Ammon's horn (tissue), 1 donor: ENCODE measurements at regions not wholly inside any gene's neighbourhood (a gene's known extent, or its start where the extent isn't known, plus 50 kb on each side); places are given as distances from the start of the nearest gene placed in this dataset.

ENCODE experiments used
- DNase-seq: peaks from one replicate; pipeline ENCODE4 v3.0.0-alpha.2; 2016; ENCODE audit warnings: low spot score

DNA sequence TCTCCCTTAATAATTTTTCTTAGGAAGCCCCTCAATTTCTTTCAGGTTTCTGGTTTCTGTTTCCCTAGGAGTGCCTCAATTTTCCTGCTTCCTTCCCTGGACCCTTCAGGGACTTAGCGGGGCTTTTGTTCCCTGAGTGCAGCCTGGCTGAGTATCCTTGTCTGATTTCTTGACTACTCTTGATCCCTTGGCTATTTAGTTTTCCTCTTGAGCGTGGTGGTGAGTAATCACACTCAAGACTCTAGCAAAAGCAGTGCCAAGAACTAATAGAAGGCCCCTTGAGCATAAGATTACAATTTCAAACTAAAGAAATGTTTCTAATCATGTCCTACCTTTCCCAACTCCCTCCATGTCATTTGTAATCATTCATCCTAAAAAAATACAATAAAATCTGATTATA, 94.3 kb upstream of the C3orf80 start:
- DNase-seq, result no peak

DNA sequence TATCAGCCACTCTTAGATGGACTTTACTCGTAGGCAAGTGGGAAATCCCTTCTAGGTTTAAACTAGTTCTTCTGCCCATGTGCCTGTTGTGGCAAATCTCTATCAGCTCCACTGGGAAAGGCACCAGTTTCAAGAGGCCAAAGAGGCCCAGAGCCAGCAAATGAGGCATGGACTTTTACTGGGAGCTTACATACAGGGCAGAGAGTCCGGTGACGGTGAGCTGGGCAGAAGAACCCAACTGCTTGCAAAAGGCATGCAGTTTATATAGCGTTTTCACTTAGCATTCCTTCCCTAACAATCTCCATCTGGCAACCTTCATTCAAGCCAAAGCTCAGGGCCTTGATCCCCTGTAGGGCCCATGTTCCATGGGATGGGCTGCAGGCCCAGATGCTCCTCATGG, 93.0 kb upstream of the C3orf80 start:
- no peak for DNase-seq

- no peak for DNase-seq
Observed at GRCh38 chr3:160133757-160134156, 91.5 kb upstream of the C3orf80 start.

GRCh38 chr3:160134454-160134853, 90.8 kb upstream of the C3orf80 start:
- no peak for DNase-seq

- DNase-seq, result peak; percentile 32
Observed at GRCh38 chr3:160134964-160135363, 90.3 kb upstream of the C3orf80 start.

- DNase-seq, result no peak
Observed at GRCh38 chr3:160135851-160136250, 89.4 kb upstream of the C3orf80 start.

DNA sequence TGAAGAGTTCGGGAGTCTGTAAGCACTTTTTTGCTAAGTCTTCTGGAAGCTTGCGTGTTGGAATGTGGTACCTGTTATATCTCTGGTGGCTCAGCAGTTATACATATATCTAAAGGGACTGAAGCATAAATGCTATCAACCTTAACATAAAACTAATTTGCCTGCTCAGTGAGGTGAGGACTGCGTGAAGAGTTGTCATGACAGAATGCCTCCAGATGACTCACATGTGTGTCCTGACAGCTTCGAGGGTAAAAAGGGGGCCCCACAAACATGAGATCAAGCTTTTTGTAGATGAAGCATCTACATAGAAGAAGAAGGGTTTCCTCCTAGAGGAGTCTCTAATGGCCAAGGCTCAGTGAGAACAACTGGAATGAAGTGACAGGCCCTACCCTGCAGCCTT, 88.8 kb upstream of the C3orf80 start:
- DNase-seq, result no peak

DNA sequence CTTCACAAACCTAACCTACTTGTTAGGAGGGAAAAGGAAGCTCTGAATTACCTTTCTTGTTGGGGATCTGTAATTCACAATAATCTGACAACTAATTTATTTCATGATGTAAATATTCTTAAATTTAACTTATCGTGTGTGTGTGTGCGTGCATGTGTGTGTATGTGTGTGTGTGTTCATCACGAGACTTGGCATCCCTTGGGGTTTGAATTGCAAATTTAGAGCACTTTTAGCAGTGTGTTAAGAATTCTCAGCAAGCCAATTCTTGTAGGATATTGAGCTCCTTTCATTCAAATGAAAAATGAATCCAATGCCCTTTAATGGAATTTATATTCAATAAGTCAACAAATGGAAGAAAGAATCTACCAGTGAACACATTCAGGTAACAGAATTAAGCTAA, 85.9 kb upstream of the C3orf80 start:
- DNase-seq, result no peak

DNA sequence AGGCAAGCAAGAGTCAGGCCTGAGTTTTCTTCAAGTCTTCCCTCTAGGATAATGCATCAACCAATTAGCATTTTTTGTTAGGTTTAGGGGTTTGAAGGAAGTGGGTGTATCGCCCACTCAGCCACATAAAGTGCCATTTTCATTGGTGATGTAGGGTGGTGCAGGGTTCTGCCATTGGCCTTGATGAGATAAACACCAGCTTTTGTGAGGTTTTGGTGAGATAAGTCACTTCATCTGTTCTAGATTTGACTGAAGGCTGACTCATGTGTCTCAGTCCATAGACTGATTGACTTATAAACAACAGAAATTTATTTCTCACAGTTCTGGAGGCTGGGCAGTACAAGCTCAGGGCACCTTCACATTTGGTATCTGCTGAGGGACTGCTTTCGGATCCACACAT, 84.5 kb upstream of the C3orf80 start:
- DNase-seq, result no peak

- no peak for DNase-seq
Observed at GRCh38 chr3:160141485-160142185, 83.6 kb upstream of the C3orf80 start.

GRCh38 chr3:160143482-160143881, 81.7 kb upstream of the C3orf80 start:
- DNase-seq, result no peak

DNA sequence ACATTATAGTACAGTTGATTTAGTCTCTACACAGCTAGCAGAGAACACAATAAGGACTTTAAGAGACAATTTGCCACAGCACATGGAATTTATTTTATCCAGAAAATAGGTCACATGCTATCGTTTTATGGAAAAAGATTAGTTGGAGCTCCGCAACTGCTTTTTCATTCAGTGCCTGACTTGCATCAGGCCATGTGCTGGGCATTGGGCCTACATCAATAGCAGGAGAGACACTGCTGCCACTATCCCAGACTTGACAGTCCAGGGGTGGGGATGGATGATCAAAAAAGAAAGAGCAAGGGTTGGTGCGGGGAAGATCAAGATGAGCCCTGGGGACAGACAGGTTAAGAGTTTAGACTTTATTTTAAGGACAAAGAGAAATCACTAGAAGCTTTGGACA, 75.2 kb upstream of the C3orf80 start:
- DNase-seq, result no peak

DNA sequence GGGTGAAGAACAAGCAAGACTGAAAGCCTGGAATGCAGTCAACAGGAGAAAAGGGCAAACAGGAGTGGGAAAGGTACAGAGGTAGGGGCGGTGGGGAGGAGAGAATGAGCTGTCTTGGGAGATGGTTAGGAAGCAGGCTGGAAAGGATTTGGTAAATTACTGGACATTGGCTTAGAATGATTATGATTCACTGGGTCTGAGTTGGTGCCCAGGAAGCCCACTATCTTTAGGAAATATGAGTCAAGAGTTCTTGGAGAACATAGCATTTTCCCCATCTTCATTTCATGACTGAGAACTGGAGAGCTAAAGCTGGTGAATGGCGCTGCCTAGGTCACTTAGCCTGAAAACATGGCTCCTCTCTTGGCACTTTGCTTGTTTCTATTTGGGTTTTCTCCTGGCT, 74.7 kb upstream of the C3orf80 start:
- DNase-seq, result no peak

DNA sequence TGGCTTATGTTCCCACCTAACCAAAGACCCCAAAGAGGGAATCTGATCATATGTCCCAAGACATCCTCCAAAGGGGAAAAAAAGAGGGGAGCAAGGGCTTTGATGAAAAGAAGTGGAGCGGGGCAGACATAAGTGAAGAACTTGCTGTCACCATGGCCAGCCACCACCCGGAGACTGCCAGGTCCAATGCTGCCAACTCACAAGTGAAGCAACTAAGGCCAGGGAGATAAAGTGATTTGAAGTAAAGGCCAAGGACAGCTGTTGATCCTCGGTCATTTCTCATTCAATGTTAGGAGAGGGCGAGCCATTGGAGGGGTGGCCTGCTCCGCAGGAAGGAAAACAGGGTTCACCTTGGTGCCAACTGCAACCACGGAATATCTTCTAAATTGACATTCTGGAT, 72.6 kb upstream of the C3orf80 start:
- no peak for DNase-seq

DNA sequence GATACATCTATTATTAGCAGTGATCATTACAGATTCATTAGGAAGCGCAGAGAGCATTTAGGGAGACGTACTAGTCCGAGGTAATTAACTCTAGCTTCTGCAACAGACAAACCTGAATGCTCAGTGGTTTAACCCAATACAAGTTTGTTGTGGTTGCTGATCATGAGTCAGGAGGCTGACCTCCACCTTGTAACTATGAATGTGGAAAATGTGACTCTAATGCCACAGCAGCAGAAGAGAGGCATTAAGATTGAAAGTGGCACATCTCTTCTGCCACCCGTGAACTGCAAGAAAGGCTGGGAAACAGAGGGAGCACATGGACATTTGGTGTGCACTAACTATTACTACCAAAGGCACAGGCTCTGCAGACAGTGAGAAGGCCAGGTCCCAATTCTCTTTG, 71.2 kb upstream of the C3orf80 start:
- DNase-seq, result no peak

- DNase-seq, result no peak
Observed at GRCh38 chr3:160154596-160154995, 70.6 kb upstream of the C3orf80 start.

DNA sequence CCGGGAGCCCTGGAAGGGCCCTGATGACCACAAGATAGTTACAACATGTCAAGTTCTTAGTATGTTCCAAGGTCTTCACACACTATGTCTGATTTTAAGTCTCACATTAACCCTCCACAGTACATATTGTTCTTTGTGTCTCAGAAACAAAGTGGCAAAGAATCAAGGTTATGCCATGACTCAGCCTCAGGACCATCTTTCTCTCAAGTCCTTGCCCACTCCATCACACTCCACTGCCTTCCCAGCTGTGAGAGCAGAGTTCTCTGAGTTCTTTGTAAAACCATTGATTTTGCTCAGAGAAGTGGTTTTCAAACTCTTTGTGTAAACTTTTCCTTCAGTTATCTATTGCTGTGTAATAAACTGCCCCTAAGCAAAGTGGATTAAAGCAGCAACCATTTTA, 67.9 kb upstream of the C3orf80 start:
- no peak for DNase-seq

GRCh38 chr3:160159341-160159740, 65.9 kb upstream of the C3orf80 start:
- no peak for DNase-seq

GRCh38 chr3:160159806-160160205, 65.4 kb upstream of the C3orf80 start:
- no peak for DNase-seq

DNA sequence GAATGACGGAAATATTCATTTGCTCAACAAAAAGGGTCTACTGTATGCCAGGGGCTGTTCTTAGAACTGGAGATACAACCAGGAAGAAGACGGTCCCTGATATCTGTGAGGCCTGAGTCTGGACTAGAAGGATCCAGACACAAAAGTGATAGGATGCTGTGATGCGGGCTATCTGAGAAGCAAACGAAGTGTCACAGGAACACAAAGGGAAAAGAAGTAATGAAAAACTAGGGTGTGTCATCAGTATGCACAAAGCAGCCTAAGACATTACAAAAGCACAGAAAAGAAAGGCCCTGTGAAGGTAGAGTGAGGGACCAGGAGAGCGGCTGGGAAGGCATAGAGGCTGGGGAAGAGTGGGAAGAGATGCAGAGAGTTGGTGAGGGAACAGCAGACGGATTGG, 63.3 kb upstream of the C3orf80 start:
- DNase-seq, result no peak

GRCh38 chr3:160162440-160162839, 62.8 kb upstream of the C3orf80 start:
- no peak for DNase-seq

GRCh38 chr3:160163229-160163878, 61.9 kb upstream of the C3orf80 start:
- peak; percentile 31 for DNase-seq

- no peak for DNase-seq
Observed at GRCh38 chr3:160168246-160168645, 57.0 kb upstream of the C3orf80 start.
